PC-3 (cell line): ENCODE measurements at regions not wholly inside any gene's neighbourhood (a gene's known extent, or its start where the extent isn't known, plus 50 kb on each side); places are given as distances from the start of the nearest gene placed in this dataset.
"Not testable (repeated sequence)": the region's sequence is repeated elsewhere in the genome, so short reads cannot be mapped to it uniquely, and the experiment has no call there.

Experiments
- CTCF ChIP-seq: fragments of 300-600 bp; sonication (generic); conservative IDR thresholded peaks from 2 replicates; pipeline ENCODE4 v1.5.1; 2017; ENCODE audit warnings: antibody characterized with exemption, low read depth, mild to moderate bottlenecking, low read length
- EZH2 ChIP-seq: fragments of 300-600 bp; sonication (generic); IDR thresholded peaks from one replicate; pipeline ENCODE4 v1.6.1; 2017; ENCODE audit warnings: antibody characterized with exemption, mild to moderate bottlenecking, low read length; ENCODE audit not compliant: unreplicated experiment
- EZH2phosphoT487 ChIP-seq: fragments of 300-600 bp; sonication (generic); IDR thresholded peaks from 2 replicates; pipeline ENCODE4 v1.6.1; 2018; ENCODE audit warnings: mild to moderate bottlenecking, antibody characterized with exemption, low read length, borderline replicate concordance

- not testable (repeated sequence) for TF ChIP-seq CTCF, EZH2, EZH2phosphoT487
These were observed 77.4 kb upstream of the PARD3 start for GRCh38 chr10:34892521-34892920.
